ENCODE measurements at regions not wholly inside any gene's neighbourhood (a gene's known extent, or its start where the extent isn't known, plus 50 kb on each side); places are given as distances from the start of the nearest gene placed in this dataset.
A peak's percentile ranks its signal among the peaks of the same experiment; 100 is the strongest.

DNA sequence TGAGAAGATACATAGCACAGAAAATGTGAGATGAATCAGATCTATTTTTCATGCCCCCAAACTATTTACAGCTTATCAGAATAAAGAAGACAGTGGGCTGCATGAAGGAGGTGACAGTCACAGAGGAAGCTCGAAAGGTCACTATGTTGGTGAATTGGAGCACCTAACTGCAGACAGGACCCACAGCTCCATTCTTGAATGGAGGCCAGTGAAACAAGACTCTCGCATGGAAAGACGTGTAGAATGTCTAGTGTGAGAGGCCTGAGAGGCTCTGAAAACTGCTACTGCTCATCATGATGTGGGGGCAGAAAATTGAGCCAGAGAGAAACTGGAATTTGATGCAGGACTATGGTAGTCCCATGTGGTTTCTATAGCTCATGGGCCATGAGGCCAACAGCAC lies 60.3 kb upstream of the CCDC190 start:
- no peaks in the 10 kb centered on the region for H3K4me1 ChIP-seq
- ATAC-seq = no peak
- intact Hi-C loops (cut with DNase I) = no loop called here

DNA sequence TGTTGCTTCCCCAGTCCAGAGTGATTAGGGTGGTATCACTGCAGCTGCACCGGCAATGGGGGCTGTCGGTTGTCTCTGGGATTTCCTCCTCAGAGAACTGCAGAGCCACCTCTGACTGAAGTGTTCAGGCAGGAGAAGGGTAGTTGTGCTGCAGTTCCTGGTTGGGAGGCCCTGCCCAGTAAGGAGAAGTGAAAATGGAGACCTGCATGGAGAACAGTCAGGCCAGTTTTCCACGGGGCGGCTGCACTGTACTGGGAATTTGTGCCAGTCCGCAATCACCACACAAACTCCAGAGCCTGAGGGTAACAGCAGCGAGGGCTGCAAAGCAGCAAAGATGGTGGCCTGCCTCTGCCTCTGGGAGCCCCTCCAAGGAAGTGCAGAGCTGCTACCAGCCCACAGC lies 58.1 kb upstream of the CCDC190 start:
- H3K4me3 ChIP-seq = no peak overlapping the region
- TF ChIP-seq, protein P1, sequence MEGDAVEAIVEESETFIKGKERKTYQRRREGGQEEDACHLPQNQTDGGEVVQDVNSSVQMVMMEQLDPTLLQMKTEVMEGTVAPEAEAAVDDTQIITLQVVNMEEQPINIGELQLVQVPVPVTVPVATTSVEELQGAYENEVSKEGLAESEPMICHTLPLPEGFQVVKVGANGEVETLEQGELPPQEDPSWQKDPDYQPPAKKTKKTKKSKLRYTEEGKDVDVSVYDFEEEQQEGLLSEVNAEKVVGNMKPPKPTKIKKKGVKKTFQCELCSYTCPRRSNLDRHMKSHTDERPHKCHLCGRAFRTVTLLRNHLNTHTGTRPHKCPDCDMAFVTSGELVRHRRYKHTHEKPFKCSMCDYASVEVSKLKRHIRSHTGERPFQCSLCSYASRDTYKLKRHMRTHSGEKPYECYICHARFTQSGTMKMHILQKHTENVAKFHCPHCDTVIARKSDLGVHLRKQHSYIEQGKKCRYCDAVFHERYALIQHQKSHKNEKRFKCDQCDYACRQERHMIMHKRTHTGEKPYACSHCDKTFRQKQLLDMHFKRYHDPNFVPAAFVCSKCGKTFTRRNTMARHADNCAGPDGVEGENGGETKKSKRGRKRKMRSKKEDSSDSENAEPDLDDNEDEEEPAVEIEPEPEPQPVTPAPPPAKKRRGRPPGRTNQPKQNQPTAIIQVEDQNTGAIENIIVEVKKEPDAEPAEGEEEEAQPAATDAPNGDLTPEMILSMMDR (IDR thresholded peaks at IDR 0.05) = no peak
- no peaks in the 10 kb centered on the region for H3K27me3 ChIP-seq
- H3K4me1 ChIP-seq = no peaks in the 10 kb centered on the region
- ATAC-seq = peak; percentile 54
- no peaks in the 10 kb centered on the region for H3K9me3 ChIP-seq
- no peak for DNase-seq
- no peaks in the 10 kb centered on the region for H3K36me3 ChIP-seq
- no peak overlapping the region for H3K27ac ChIP-seq
- intact Hi-C loops (cut with DNase I) = no loop called here

More for the DNA sequence above, 60.3 kb upstream of the CCDC190 start:
- H3K27me3 ChIP-seq = no peaks in the 10 kb centered on the region
- no peaks in the 10 kb centered on the region for H3K36me3 ChIP-seq
- no peak overlapping the region for H3K27ac ChIP-seq
- no peaks in the 10 kb centered on the region for H3K9me3 ChIP-seq
- no peak overlapping the region for H3K4me3 ChIP-seq
- TF ChIP-seq, protein P1 (IDR thresholded peaks at IDR 0.05) = no peak
- DNase-seq = no peak

GRCh38 chr1:162918151-162918754 lies 57.3 kb upstream of the CCDC190 start:
- H3K4me3 ChIP-seq = no peak overlapping the region
- intact Hi-C loops (cut with DNase I) = no loop called here
- H3K4me1 ChIP-seq = no peaks in the 10 kb centered on the region
- no peaks in the 10 kb centered on the region for H3K9me3 ChIP-seq
- H3K36me3 ChIP-seq = no peaks in the 10 kb centered on the region
- H3K27ac ChIP-seq = no peak overlapping the region
- ATAC-seq = no peak
- DNase-seq = no peak
- H3K27me3 ChIP-seq = no peaks in the 10 kb centered on the region
- TF ChIP-seq, protein P1 (IDR thresholded peaks at IDR 0.05) = no peak

DNA sequence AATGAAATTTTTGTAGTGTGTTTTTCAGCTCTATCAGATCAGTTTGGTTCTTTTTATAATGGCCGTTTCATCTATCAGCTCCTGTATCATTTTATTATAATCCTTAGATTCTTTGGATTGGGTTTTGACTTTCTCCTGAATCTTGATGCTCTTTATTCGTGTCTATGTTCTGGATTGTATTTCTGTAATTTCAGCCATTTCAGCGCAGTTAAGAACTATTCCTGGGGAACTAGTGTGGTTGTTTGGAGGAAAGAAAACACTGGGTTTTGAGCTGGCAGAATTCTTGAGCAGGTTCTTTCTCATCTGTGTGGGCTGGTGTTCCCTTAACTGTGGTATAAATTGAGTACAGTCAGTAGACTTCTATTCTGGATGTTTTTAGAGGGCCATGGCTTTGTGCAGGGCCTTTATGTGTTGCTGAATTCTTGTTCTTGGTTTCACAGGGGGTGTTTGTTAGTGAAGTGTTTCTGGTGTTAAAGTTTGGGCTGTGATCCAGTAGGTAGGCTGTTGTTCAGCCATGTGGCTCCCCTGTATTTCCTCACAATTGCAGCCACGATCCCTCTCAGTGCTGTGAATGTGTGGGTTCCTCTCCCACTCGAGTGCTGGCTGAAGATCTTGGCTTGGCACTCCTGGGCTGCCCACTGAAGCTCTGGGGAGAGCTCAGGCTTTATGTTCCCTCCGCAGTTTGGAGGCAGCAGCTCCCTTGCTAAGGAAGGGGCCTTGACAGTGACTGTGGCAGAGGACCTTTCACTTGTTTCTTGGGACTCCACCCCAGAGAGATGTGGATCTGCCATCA lies 56.0 kb upstream of the CCDC190 start:
- DNase-seq (no peak), ATAC-seq (no peak)
- intact Hi-C loops (cut with DNase I) = no loop called here
- Histone ChIP-seq H3K36me3 (no peaks in the 10 kb centered on the region), H3K4me1 (no peaks in the 10 kb centered on the region), H3K4me3 (no peak overlapping the region), H3K27ac (no peak overlapping the region), H3K9me3 (peaks cover 6% of the 10 kb centered on the region), H3K27me3 (no peaks in the 10 kb centered on the region)
- TF ChIP-seq, protein P1 (IDR thresholded peaks at IDR 0.05) = no peak

GRCh38 chr1:162916407-162916806 lies 55.4 kb upstream of the CCDC190 start:
- Histone ChIP-seq H3K27ac (no peak overlapping the region), H3K4me3 (no peak overlapping the region), H3K36me3 (no peaks in the 10 kb centered on the region), H3K27me3 (no peaks in the 10 kb centered on the region), H3K4me1 (no peaks in the 10 kb centered on the region), H3K9me3 (peaks cover 6% of the 10 kb centered on the region)
- DNase-seq (no peak), ATAC-seq (no peak)
- intact Hi-C loops (cut with DNase I) = no loop called here
- TF ChIP-seq, protein P1 (IDR thresholded peaks at IDR 0.05) = no peak

All from upper lobe of right lung (tissue), 1 donor.